ENCODE measurements at regions not wholly inside any gene's neighbourhood (a gene's known extent, or its start where the extent isn't known, plus 50 kb on each side); places are given as distances from the start of the nearest gene placed in this dataset.
A peak's percentile ranks its signal among the peaks of the same experiment; 100 is the strongest.

GRCh38 chr20:22525069-22525820 lies 59.1 kb downstream of the FOXA2 start (continued):
- no peak for TF ChIP-seq DNMT1 (CRISPR knock-in tag; IDR thresholded peaks at IDR 0.05)
- TF ChIP-seq MLXIP (CRISPR knock-in tag; IDR thresholded peaks at IDR 0.05; ENCODE audit: borderline replicate concordance) = 0 out of 2 replicates have a peak, but pooled peaks have one; percentile 36
- TF ChIP-seq ZNF335 (CRISPR knock-in tag; IDR thresholded peaks at IDR 0.05) = no peak
- TF ChIP-seq RBAK (CRISPR knock-in tag; IDR thresholded peaks at IDR 0.05) = peak; percentile 31; the same call in 1 of the 2 replicates
- peak; percentile 95 for TF ChIP-seq ATF2 (CRISPR knock-in tag; IDR thresholded peaks at IDR 0.05)
- no peak for TF ChIP-seq ZNF615 (CRISPR knock-in tag; IDR thresholded peaks at IDR 0.05; ENCODE audit: borderline replicate concordance)
- no peak for TF ChIP-seq SMAD9 (CRISPR knock-in tag; IDR thresholded peaks at IDR 0.05)
- TF ChIP-seq ZNF546 (CRISPR knock-in tag; conservative IDR thresholded peaks at IDR 0.05) = no peak; the same call in 1 of the 2 replicates
- TF ChIP-seq ZHX1 (CRISPR knock-in tag; IDR thresholded peaks at IDR 0.05; ENCODE audit: low read depth) = no peak
- TF ChIP-seq ZNF639 (CRISPR knock-in tag; conservative IDR thresholded peaks at IDR 0.05) = no peak
- TF ChIP-seq NPAS2 (CRISPR knock-in tag; IDR thresholded peaks at IDR 0.05; ENCODE audit: borderline replicate concordance) = no peak
- peak; percentile 86 for TF ChIP-seq MEIS2 (CRISPR knock-in tag; IDR thresholded peaks at IDR 0.05)
- peak; percentile 90 for TF ChIP-seq ZNF264 (CRISPR knock-in tag; IDR thresholded peaks at IDR 0.05)
- TF ChIP-seq ARHGAP35 (CRISPR knock-in tag; IDR thresholded peaks at IDR 0.05; ENCODE audit: borderline replicate concordance) = no peak
- TF ChIP-seq ZBTB3 (CRISPR knock-in tag; IDR thresholded peaks at IDR 0.05; ENCODE audit: borderline replicate concordance, low read depth) = no peak
- TF ChIP-seq ZNF547 (CRISPR knock-in tag; IDR thresholded peaks at IDR 0.05) = 0 out of 2 replicates have a peak, but pooled peaks have one; percentile 14
- peak; percentile 91 for TF ChIP-seq CEBPG (CRISPR knock-in tag; IDR thresholded peaks at IDR 0.05)
- no peak for TF ChIP-seq SRSF1 (optimal IDR thresholded peaks at IDR 0.05; ENCODE audit: low read depth, low read length)
- TF ChIP-seq GMEB2 (CRISPR knock-in tag; IDR thresholded peaks at IDR 0.05; ENCODE audit: low read depth) = no peak
- TF ChIP-seq JUNB (CRISPR knock-in tag; IDR thresholded peaks at IDR 0.05; ENCODE audit: borderline replicate concordance) = peak; percentile 47; the same call in 1 of the 2 replicates

Data from HepG2 (cell line).